Spleen (tissue), 7 donors: ENCODE measurements at regions not wholly inside any gene's neighbourhood (a gene's known extent, or its start where the extent isn't known, plus 50 kb on each side); places are given as distances from the start of the nearest gene placed in this dataset.

Experiments
- CTCF ChIP-seq, 11 experiments: fragments of 200-600 bp in 7 of 11; fragments of 450-650 bp in 4 of 11; sonication (generic) in 4 of 11; IDR thresholded peaks in 8 of 11; conservative IDR thresholded peaks in 3 of 11; 1 replicate in 7 of 11; 2 replicates in 4 of 11; pipeline versions ENCODE4 v1.4.0 to v1.8.0; 2016 to 2021; ENCODE audit warnings: antibody characterized with exemption in 11 of 11, inconsistent platforms in 4 of 11, mild to moderate bottlenecking in 1 of 11
- POLR2A ChIP-seq, 3 donors: fragments of 450-650 bp; IDR thresholded peaks; one replicate each; pipeline ENCODE4 v1.5.1; 2017; ENCODE audit warnings: antibody characterized with exemption in 3 of 3, mild to moderate bottlenecking in 1 of 3
- POLR2AphosphoS5 ChIP-seq, 3 donors: sonication (generic); formaldehyde crosslinking; IDR thresholded peaks; one replicate each; pipeline ENCODE4 v1.5.1; 2017; ENCODE audit warnings: antibody characterized with exemption in 3 of 3
- donor health status: DM: no; HTN: no; CAD: no; lungs with moderate emphysema.
- donor health status: DM: no; HTN: no; CAD: no.
- donor health status: DM: no; HTN: no; CAD: no.

- TF ChIP-seq POLR2A (IDR thresholded peaks at IDR 0.05) (no peak), CTCF (IDR thresholded peaks at IDR 0.05 in 8 of 11, conservative IDR thresholded peaks at IDR 0.05 in 3 of 11) (no peak), POLR2AphosphoS5 (IDR thresholded peaks at IDR 0.05) (no peak)
These were observed 509.8 kb downstream of the EPM2A start for GRCh38 chr6:145225500-145225899.
